ENCODE measurements at regions not wholly inside any gene's neighbourhood (a gene's known extent, or its start where the extent isn't known, plus 50 kb on each side); places are given as distances from the start of the nearest gene placed in this dataset.
"Not testable (repeated sequence)": the region's sequence is repeated elsewhere in the genome, so short reads cannot be mapped to it uniquely, and the experiment has no call there.

- no peak for FAIRE-seq
Measured at GRCh38 chr10:21363092-21363730, 162.3 kb downstream of the SKIDA1 start.

- FAIRE-seq = no peak
Measured at GRCh38 chr10:21359202-21359601, 166.3 kb downstream of the SKIDA1 start.

GRCh38 chr10:21355591-21356011, 169.9 kb downstream of the SKIDA1 start:
- no peak for FAIRE-seq

- FAIRE-seq = peak; percentile 30
Measured at GRCh38 chr10:21352886-21353285, 172.6 kb downstream of the SKIDA1 start.

GRCh38 chr10:21351594-21351993, 173.9 kb downstream of the SKIDA1 start:
- FAIRE-seq = not testable (repeated sequence)

- FAIRE-seq = no peak
Measured at GRCh38 chr10:21349912-21350286, 175.6 kb downstream of the SKIDA1 start.

- FAIRE-seq = no peak
Measured at GRCh38 chr10:21347785-21348170, 177.7 kb downstream of the SKIDA1 start.

- FAIRE-seq = no peak
Measured at GRCh38 chr10:21347043-21347784, 178.3 kb downstream of the SKIDA1 start.

GRCh38 chr10:21343087-21343486, 182.4 kb downstream of the SKIDA1 start:
- FAIRE-seq = no peak

- FAIRE-seq = not testable (repeated sequence)
Measured at GRCh38 chr10:21342499-21342898, 183.0 kb downstream of the SKIDA1 start.

GRCh38 chr10:21340331-21340730, 185.2 kb downstream of the SKIDA1 start:
- FAIRE-seq = no peak

- FAIRE-seq = no peak
Measured at GRCh38 chr10:21337171-21337792, 188.2 kb downstream of the SKIDA1 start.

GRCh38 chr10:21336476-21337170, 188.9 kb downstream of the SKIDA1 start:
- FAIRE-seq = no peak

GRCh38 chr10:21334891-21335696, 190.4 kb downstream of the SKIDA1 start:
- no peak for FAIRE-seq

- FAIRE-seq = no peak
Measured at GRCh38 chr10:21330628-21331020, 194.9 kb downstream of the SKIDA1 start.

- peak; percentile 97 for FAIRE-seq
Measured at GRCh38 chr10:21329995-21330627, 195.4 kb downstream of the SKIDA1 start.

GRCh38 chr10:21327289-21327993, 198.0 kb downstream of the SKIDA1 start:
- no peak for FAIRE-seq

- FAIRE-seq = no peak
Measured at GRCh38 chr10:21326594-21327288, 198.7 kb downstream of the SKIDA1 start.

GRCh38 chr10:21318540-21319167, 206.8 kb downstream of the SKIDA1 start:
- no peak for FAIRE-seq

GRCh38 chr10:21317902-21318301, 207.6 kb downstream of the SKIDA1 start:
- FAIRE-seq = no peak

Measured in islet of Langerhans (tissue), 1 donor.